GM21529 (cell line): ENCODE measurements at regions not wholly inside any gene's neighbourhood (a gene's known extent, or its start where the extent isn't known, plus 50 kb on each side); places are given as distances from the start of the nearest gene placed in this dataset.

Source experiments
- ATAC-seq: cut with Tn5 transposase; IDR thresholded peaks from one replicate; pipeline ENCODE4 v1.9.1; 2021; ENCODE audit not compliant: unreplicated experiment

GRCh38 chrX:110430293-110431076, 71.8 kb downstream of the RTL9 start:
- peak; percentile 56 for ATAC-seq

GRCh38 chrX:110432091-110432905, 73.7 kb downstream of the RTL9 start:
- no peak for ATAC-seq

GRCh38 chrX:110432906-110433215, 74.2 kb downstream of the RTL9 start:
- ATAC-seq, result no peak

GRCh38 chrX:110435196-110435595, 76.5 kb downstream of the RTL9 start:
- no peak for ATAC-seq

- no peak for ATAC-seq
Observed at GRCh38 chrX:110436523-110436922, 77.9 kb downstream of the RTL9 start.

GRCh38 chrX:110437686-110438085, 79.0 kb downstream of the RTL9 start:
- no peak for ATAC-seq

- ATAC-seq, result no peak
Observed at GRCh38 chrX:110440016-110440805, 81.6 kb downstream of the RTL9 start.

- ATAC-seq, result peak; percentile 84
Observed at GRCh38 chrX:110442635-110443034, 84.0 kb downstream of the RTL9 start.

- ATAC-seq, result no peak
Observed at GRCh38 chrX:110444996-110445395, 86.3 kb downstream of the RTL9 start.

GRCh38 chrX:110448459-110448858, 89.8 kb downstream of the RTL9 start:
- ATAC-seq, result no peak

GRCh38 chrX:110449312-110449711, 90.7 kb downstream of the RTL9 start:
- ATAC-seq, result no peak

GRCh38 chrX:110450050-110450449, 91.4 kb downstream of the RTL9 start:
- ATAC-seq, result peak; percentile 94

GRCh38 chrX:110454336-110454735, 95.7 kb downstream of the RTL9 start:
- ATAC-seq, result no peak

GRCh38 chrX:110462957-110463356, 104.3 kb downstream of the RTL9 start:
- no peak for ATAC-seq

- ATAC-seq, result no peak
Observed at GRCh38 chrX:110466790-110467189, 108.1 kb downstream of the RTL9 start.

- no peak for ATAC-seq
Observed at GRCh38 chrX:110472265-110472664, 113.6 kb downstream of the RTL9 start.

- no peak for ATAC-seq
Observed at GRCh38 chrX:110477593-110478228, 119.1 kb downstream of the RTL9 start.

GRCh38 chrX:110491846-110492620, 133.4 kb downstream of the RTL9 start:
- ATAC-seq, result no peak

GRCh38 chrX:110504947-110505346, 146.3 kb downstream of the RTL9 start:
- ATAC-seq, result no peak

GRCh38 chrX:110509755-110510532, 151.3 kb downstream of the RTL9 start:
- no peak for ATAC-seq
